ENCODE measurements at regions not wholly inside any gene's neighbourhood (a gene's known extent, or its start where the extent isn't known, plus 50 kb on each side); places are given as distances from the start of the nearest gene placed in this dataset.

GRCh38 chr15:69577397-69577796 is 124.8 kb downstream of the RPLP1 start:
- DNase-seq, result no peak

DNA sequence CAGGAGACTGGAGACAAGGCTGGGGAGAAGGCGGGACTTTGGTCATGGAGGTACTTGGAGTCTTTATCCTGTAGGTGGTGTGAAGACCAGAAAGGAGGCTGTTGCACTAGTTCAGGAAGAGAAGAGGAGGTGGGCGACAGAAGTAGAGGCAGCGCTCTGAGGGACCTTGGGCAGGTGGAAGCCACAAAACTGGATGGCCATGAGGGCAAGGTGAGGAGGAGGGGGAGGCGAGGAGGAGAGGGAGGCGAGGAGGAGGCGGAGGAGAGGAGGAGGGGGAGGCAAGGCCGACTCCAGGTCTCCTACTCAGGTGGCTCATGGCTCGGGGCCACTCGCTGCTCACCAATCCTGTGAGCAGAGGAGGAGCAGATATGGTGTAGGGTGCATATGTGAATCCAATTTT is 125.6 kb downstream of the RPLP1 start:
- DNase-seq, result no peak

DNA sequence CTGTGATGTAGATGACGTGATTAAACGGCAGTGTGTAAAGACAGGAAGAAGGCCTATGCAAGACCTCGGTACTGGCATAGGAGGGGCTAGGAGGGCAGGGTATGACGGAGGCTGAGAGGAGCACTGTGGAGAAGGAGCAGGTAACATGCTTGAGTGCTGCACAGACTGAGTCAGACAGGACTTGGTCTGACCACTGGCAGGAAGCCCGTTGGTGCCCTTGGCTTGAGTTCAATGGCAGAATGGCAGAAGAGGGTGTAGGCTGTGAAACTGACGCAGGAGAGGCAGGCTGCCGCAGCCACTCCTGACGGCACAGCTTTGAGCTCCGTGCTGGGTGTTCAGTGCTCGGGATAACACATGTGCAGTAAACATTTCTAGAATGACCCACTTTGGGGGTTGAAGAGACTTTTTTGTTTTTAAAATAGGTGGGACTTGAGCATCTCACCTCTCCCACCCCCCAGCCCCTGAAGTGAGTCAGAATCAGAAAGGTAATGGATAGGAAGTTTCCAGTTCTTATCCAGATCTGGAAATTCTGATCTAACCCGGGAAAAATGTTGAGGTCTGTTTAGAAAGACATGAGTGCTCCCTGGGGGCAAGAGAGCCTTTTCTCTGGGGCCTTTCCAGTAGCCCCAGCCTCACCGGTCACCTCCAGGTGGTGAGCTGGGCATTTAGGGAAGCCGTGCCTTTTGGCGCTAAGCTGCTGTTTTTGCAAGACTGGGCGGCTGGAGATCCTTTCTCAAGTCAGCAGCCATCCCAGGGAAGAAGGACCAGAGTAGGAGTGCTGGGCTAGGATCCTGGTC is 126.4 kb downstream of the RPLP1 start:
- no peak for DNase-seq

DNA sequence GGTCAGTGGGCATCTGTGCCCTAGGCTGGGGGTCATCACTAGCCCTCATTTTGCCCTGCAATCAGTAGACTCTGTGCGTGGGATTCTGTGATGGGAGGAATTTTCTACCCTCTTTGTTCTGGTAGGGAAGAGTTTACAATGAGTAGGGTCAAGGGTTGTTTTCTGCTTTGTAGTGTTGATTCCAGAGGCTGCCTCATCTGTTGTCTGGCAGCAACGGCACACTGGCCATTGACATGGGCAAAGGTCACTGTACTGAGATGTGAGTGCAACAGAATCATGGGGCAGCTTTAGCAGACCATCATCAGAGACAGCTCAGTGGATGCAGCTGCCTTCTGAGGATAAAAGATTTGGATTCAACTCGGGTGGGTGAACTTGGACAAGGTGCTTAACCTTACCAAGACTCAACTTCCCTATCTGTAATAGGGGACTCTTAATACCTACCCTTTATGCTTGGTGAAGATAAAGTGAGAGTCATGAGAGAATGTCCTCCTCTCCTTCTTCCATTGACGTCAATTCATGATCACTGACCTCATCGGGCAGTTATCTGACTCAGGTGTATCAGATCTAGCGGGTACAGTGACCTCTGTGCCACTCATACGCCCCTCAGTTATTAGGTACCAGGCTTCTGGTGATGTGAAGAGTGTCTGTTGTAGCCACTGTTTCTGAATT is 127.5 kb downstream of the RPLP1 start:
- DNase-seq, result no peak

- DNase-seq, result no peak
Measured at GRCh38 chr15:69583626-69584025, 131.0 kb downstream of the RPLP1 start.

- no peak for DNase-seq
Measured at GRCh38 chr15:69585937-69586336, 133.3 kb downstream of the RPLP1 start.

- no peak for DNase-seq
Measured at GRCh38 chr15:69586721-69587120, 134.1 kb downstream of the RPLP1 start.

DNA sequence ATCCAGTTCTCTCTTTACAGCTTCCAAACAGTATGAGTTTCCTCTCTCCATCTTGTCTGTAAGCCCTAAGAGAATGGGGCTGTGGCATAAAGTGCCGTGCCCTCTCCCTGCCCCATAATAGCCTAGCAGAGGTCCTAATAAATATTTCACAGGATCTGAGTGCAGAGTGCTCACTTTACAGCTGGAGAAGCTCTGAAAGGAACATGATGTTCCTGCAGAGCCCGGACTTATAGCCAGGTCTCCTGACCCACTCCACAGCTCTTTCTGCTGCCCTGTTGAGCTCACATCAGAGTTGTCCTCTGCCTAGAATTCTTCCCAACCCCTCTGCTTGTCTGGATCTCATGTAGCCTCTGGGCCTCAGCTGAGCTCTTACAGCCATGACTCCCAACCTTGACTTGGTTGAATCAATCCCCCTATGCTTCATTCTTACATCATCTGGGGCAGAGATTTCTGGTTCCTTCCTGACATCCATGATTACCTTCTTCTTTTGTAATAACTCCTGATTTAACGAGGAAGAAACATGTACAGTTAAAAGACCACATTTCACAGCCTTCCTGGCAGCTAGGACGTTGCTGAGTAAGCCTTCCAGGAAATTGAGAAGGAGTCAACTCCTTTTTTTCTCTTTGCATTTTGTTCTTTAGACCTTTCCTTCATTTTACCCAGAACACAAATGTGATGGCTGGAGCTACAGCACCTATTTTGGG is 135.3 kb downstream of the RPLP1 start:
- DNase-seq, result no peak

DNA sequence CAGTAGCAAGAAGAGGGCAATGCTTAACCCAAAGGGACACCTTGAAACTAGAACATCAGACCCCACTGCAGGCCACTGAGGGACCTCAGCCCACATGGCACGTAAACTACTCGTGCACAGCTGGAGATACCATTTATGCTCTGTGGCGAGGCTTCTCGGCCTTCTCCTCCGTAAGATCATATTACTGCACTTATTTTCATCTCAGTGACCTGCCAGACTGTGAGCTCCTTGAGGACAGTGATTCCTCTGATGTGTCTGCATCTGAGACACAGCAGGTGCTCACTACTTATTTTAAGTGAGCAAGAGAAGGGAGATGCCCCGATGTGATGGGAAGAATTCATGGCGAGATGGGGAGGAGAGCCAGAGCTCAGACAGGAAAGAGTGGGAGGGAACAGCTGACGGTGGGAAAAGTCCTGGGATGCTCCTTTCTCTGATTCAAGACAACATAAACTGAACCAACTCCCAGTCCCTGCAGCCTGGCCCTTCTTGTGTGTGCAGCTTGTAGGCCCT is 137.6 kb downstream of the RPLP1 start:
- no peak for DNase-seq

- DNase-seq, result no peak
Measured at GRCh38 chr15:69590932-69591524, 138.4 kb downstream of the RPLP1 start.

DNA sequence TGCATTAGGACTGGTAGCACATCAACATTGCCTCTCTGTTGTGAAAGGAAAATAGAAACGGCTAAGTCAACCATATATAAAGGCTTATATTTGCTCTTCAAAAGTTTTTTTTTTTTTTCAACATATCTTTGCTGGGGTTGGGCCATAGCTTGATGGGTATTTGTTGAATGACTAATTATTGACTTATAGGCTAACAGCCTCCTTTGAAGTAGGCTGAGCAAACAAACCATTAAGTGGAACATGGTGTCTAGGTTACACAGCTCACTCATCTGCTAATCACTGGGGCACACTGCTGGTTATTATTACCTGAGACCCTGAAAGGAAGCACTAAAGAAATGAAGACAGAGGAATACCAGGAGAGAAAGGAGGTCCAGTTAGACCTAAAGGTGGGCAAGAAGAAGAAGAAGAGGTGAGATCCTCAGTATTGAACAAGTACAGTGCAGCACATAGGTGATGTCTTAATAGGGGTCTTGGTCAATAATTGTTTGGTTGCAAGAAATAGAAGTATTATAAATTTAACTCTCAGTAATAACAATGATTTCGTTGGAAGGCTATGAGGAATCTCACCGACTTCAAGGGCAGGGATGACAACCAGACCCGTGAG is 139.4 kb downstream of the RPLP1 start:
- peak; percentile 63 to 72 for DNase-seq

GRCh38 chr15:69592954-69593353 is 140.3 kb downstream of the RPLP1 start:
- no peak for DNase-seq

DNA sequence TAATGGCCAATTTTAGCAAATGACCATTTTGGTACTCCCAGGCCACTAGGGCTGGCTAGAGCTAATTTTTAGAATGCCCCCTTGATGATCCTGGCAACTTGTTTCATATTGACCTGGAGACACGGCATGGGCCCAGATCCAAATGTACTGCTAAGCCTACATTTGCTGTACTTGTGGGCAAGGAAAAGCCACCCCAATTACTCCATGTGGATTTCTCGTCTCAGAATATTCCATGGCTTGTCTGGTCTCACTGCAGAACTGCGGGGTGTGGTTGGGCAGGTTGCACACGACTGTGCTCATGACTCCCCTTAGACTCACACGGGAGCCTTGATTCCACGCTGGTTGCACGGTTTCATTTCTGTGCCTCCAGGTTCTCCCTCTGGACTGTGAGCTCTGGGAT is 140.9 kb downstream of the RPLP1 start:
- no peak for DNase-seq

- DNase-seq, result peak; percentile 77 to 83
Measured at GRCh38 chr15:69593981-69594966, 141.7 kb downstream of the RPLP1 start.

DNA sequence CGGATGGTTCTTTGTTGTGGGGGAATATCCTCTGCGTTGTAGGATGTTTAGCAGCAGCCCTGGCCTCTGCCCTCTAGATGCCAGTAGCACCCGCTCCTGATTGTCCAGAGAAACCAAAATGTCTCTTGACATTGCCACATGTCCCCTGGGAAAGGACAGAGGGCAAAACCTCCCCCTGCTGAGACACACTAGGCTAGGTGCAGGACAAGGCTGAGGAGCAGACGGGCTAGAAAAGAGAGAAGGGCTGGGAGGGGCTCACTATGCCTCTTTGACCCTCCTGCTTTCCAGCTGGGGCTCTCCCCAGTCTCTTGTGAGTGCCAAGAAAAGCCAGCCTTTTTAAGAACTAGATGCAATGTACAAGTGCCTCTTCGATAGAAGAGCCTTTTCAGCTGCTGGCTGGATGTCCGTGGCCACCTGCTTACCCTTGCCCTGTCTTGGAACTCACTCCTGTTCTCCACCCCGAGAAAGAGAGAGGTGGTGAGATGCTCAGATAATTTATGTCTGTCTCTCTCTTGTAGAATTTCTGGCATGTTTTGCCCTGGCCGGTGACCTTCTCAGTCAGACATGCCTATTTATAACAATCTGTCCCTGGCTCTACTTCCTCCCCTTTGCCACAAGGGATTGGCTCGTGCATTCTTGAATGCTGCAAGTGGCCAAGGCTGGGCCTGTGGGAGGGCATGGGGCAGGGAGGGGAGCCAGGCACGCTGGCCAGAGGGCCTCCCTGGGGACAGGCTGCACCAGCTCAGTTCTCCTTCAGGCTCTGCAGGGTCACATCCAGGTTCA is 142.6 kb downstream of the RPLP1 start:
- DNase-seq, result no peak

DNA sequence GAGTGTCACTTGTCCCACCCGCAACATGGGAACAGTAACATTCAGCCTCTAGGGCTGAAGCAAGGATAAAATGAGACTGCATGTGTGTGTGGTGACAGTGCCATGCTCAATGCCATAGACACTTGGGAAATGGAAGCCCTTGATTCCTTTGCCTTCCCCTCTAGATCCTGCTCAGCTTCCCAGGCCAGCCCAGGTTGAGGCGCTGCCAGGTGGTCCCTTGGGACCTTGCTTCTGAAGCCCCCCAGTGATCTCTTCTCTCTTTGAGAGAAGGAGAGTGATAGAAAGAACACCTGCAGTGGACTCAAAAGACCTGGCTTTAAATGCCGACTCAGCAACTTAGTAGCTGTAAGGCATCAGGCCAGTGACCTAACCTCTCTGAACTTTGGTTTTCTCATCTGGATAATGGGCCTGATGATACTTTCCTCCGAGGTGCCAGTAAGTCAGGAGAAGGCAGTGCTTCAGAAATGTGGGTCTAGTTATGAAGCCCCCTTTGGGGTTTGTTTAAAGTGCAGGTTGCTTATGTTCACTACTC is 144.5 kb downstream of the RPLP1 start:
- DNase-seq, result no peak

GRCh38 chr15:69599271-69599670 is 146.7 kb downstream of the RPLP1 start:
- DNase-seq, result no peak

DNA sequence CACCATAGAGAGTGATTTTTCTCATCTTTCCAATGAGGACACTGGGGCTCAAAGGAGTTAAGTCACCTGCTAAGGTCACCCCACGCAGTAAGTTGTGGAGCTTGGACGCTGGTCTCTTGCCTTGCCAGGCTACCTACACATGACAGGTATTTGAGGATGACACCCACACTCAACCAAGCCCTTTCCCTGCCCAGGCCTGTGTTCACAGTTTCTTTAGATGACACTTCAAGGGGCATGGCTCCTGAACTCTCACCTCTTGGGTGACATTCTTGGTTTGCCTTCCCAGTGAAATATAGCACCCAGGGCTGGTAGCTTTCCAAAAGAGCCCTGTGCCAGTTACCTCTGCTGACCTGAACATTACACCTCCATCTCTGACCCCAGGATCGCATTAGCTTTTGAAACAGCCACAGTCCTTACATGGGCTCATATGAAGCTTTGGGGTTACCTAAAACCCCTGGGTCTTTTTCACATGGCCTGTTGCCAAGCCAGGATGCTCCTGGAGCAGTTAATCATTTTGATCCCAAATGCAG is 148.0 kb downstream of the RPLP1 start:
- DNase-seq, result no peak

DNA sequence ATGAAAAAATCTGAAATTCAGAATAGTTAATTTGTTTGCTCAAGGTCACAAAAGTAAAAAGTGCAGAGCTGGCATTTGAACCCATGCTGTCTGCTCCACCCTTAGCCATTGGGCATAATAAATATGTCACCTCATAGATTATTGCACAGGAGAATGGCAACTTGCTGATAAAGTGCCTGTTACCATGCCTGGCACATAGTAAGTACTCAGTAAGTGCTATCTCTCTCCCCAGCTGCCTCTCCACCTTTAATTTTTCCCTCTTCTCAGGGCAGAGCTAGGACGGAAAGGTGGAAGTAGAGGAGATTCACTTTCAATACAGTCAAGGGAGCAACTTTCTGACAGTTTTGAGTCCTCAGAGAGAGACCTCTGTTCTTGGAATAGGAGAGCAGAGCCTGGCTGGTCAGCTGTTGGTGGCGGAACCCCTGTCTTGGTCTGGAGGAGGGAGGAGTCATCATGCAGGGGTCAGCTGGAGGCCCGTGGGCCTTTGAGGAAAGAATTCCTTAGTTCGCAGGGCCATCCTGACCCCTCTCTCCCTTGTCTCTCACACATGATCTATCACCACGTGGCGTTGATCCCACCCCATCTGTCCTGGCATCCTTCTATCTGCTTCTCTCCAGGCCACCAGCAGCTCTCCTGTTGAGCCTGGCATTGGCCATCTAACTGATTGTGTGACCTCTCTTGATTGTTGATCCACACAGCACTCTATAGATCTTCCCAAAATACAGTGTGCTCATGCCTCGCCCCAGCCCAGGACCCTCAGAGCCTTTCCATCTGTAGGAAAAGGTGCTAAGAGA is 149.3 kb downstream of the RPLP1 start:
- DNase-seq, result no peak

Measured in NCI-H1930 (cell line).